ENCODE measurements at regions not wholly inside any gene's neighbourhood (a gene's known extent, or its start where the extent isn't known, plus 50 kb on each side); places are given as distances from the start of the nearest gene placed in this dataset.

DNA sequence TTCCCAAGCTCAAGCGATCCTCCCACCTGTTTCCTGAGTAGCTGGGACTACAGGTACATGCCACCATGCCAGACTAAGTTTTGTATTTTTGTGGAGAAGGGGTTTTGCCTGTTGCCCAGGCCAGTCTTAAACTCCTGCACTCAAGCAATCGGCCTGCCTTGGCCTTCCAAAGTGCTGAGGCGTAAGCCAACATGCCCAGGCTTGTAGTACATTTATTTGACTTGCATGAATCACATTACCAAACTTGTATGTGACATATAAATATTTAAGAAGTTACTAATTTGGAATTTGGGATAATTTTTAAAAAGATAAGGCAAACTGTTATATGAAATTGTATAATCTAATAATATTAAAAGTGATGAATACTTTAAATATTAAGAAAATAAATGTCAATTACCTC lies 157.6 kb downstream of the MCHR2 start:
- no peaks in the 10 kb centered on the region for H3K36me3 Mint-ChIP-seq (ENCODE audit: low read depth)
- CTCF ChIA-PET = no interaction called here
- no peak overlapping the region for H3K27ac Mint-ChIP-seq
- intact Hi-C loops (cut with micrococcal nuclease) = no loop called here
- TF ChIP-seq, protein P1, sequence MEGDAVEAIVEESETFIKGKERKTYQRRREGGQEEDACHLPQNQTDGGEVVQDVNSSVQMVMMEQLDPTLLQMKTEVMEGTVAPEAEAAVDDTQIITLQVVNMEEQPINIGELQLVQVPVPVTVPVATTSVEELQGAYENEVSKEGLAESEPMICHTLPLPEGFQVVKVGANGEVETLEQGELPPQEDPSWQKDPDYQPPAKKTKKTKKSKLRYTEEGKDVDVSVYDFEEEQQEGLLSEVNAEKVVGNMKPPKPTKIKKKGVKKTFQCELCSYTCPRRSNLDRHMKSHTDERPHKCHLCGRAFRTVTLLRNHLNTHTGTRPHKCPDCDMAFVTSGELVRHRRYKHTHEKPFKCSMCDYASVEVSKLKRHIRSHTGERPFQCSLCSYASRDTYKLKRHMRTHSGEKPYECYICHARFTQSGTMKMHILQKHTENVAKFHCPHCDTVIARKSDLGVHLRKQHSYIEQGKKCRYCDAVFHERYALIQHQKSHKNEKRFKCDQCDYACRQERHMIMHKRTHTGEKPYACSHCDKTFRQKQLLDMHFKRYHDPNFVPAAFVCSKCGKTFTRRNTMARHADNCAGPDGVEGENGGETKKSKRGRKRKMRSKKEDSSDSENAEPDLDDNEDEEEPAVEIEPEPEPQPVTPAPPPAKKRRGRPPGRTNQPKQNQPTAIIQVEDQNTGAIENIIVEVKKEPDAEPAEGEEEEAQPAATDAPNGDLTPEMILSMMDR (IDR thresholded peaks at IDR 0.05) = no peak
- no peak overlapping the region for H3K4me3 Mint-ChIP-seq
- no peak for DNase-seq
- H3K27me3 Mint-ChIP-seq = peaks cover 7% of the 10 kb centered on the region
- no peak for ATAC-seq
- POLR2A ChIA-PET = no interaction called here
- no peaks in the 10 kb centered on the region for H3K4me1 Mint-ChIP-seq (ENCODE audit: low read depth)
- H3K9me3 Mint-ChIP-seq = no peaks in the 10 kb centered on the region

DNA sequence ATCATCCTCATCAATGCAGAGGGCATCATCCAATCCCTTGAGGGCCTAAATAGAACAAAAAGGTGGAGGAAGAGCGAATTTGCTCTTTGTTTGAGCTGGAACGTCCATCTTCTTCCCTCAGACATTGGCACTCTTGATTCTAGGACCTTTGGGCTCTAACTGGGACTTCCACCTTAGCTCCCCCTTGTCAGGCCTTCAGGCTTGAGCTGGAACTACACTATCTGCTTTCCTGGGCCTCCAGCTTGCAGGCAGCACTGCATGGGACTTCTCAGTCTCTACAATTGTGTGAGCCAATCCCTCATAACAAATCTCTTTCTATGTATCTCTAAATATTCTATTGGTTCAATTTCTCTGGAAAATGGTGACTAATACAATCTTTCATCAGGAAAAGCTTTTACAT lies 155.4 kb downstream of the MCHR2 start:
- TF ChIP-seq, protein P1 (IDR thresholded peaks at IDR 0.05) = no peak
- Mint-ChIP-seq H3K36me3 (ENCODE audit: low read depth) (no peaks in the 10 kb centered on the region), H3K27ac (no peak overlapping the region), H3K4me1 (ENCODE audit: low read depth) (no peaks in the 10 kb centered on the region), H3K9me3 (no peaks in the 10 kb centered on the region), H3K27me3 (peaks cover 5% of the 10 kb centered on the region), H3K4me3 (no peak overlapping the region)
- intact Hi-C loops (cut with micrococcal nuclease) = no loop called here
- ChIA-PET CTCF (interaction anchor here (0.7 to 1.9 kb wide), 3 partner anchors 16 to 29 kb away, joined by 3 to 10 read pairs (median 4); no protein-coding TSS in a partner anchor), POLR2A (no interaction called here)
- no peak for DNase-seq
- no peak for ATAC-seq

DNA sequence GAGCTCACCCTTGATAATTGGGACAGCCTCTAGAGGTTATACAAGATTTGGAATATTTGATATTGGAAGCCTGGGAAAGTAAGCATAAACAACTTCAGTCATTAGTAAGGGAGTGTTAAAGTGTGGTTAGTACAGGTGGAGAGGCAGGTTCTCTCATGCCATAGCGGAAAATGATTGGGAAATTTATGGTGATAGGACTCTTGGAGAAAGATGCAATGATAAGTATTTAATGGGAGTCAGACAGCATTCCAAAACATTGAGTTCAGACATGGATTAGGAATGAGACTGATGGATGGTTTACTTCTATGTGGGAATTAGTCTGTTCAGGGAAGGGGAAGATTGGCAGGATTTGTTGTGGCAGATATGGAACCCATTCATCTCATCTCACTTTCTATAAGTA lies 152.7 kb downstream of the MCHR2 start:
- CTCF ChIA-PET = no interaction called here

DNA sequence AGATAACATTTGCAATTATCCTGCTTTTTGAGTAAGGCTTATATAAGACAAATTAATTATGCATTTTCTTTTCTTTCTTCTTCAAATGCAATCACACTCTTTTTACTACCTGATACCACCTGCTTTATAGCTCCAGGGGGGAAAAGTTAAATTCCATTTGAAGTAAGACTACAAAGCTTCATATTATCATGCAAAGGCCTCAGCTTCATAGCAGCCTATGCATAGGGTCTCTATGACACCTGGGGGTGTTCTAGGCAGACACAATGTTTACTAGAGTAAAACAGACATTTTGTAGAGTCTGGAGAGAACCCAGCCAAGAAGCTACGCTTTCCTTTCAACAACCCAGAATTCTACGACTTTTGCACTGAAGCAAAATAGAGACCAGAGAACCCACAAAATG lies 148.0 kb downstream of the MCHR2 start:
- POLR2A ChIA-PET = no interaction called here
- no peak for DNase-seq
- CTCF ChIA-PET = interaction anchor here (2.4 kb wide), 1 partner anchor 22 kb away, joined by 7 read pairs; no protein-coding TSS in a partner anchor
- no peak for ATAC-seq
- no peak overlapping the region for H3K4me3 Mint-ChIP-seq
- H3K36me3 Mint-ChIP-seq (ENCODE audit: low read depth) = no peaks in the 10 kb centered on the region
- TF ChIP-seq, protein P1 (IDR thresholded peaks at IDR 0.05) = no peak
- H3K9me3 Mint-ChIP-seq = no peaks in the 10 kb centered on the region
- peaks cover 12% of the 10 kb centered on the region for H3K27me3 Mint-ChIP-seq
- intact Hi-C loops (cut with micrococcal nuclease) = no loop called here
- no peaks in the 10 kb centered on the region for H3K4me1 Mint-ChIP-seq (ENCODE audit: low read depth)
- no peak overlapping the region for H3K27ac Mint-ChIP-seq

More for the DNA sequence above, 152.7 kb downstream of the MCHR2 start:
- H3K4me1 Mint-ChIP-seq (ENCODE audit: low read depth) = no peaks in the 10 kb centered on the region
- H3K4me3 Mint-ChIP-seq = no peak overlapping the region
- H3K27ac Mint-ChIP-seq = no peak overlapping the region
- POLR2A ChIA-PET = no interaction called here
- no peaks in the 10 kb centered on the region for H3K36me3 Mint-ChIP-seq (ENCODE audit: low read depth)
- DNase-seq (no peak), ATAC-seq (no peak)
- H3K27me3 Mint-ChIP-seq = peaks cover 5% of the 10 kb centered on the region
- intact Hi-C loops (cut with micrococcal nuclease) = no loop called here
- H3K9me3 Mint-ChIP-seq = no peaks in the 10 kb centered on the region
- TF ChIP-seq, protein P1 (IDR thresholded peaks at IDR 0.05) = no peak

DNA sequence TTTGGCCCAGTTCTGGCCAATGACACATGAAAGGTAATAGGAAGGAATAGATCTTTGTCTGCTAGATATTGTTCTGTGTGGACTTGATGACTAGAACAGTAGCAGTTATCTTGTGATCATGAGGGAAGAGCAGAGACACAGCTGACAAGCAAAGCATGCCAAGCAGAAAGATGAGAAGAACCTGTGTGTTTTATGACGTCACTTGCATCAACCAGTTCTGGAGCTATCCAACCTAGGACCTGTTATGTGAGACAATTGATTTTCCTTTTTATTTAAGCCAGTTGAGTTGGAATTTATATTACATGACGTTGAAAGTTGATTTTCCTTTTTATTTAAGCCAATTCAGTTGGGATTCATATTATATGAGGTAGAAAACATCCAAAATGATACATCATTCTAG lies 143.2 kb downstream of the MCHR2 start:
- ATAC-seq = no peak

More for the DNA sequence above, 143.2 kb downstream of the MCHR2 start:
- no peak overlapping the region for H3K4me3 Mint-ChIP-seq
- no peak for DNase-seq
- POLR2A ChIA-PET = no interaction called here
- no peaks in the 10 kb centered on the region for H3K4me1 Mint-ChIP-seq (ENCODE audit: low read depth)
- intact Hi-C loops (cut with micrococcal nuclease) = no loop called here
- no peaks in the 10 kb centered on the region for H3K36me3 Mint-ChIP-seq (ENCODE audit: low read depth)
- TF ChIP-seq, protein P1 (IDR thresholded peaks at IDR 0.05) = no peak
- CTCF ChIA-PET = no interaction called here
- peaks cover 18% of the 10 kb centered on the region for H3K27me3 Mint-ChIP-seq
- no peaks in the 10 kb centered on the region for H3K9me3 Mint-ChIP-seq
- no peak overlapping the region for H3K27ac Mint-ChIP-seq

Measured in activated CD8-positive, alpha-beta T cell treated with anti-CD3 and anti-CD28 coated beads for 36 hours (primary cell).